ENCODE measurements at regions not wholly inside any gene's neighbourhood (a gene's known extent, or its start where the extent isn't known, plus 50 kb on each side); places are given as distances from the start of the nearest gene placed in this dataset.

DNA sequence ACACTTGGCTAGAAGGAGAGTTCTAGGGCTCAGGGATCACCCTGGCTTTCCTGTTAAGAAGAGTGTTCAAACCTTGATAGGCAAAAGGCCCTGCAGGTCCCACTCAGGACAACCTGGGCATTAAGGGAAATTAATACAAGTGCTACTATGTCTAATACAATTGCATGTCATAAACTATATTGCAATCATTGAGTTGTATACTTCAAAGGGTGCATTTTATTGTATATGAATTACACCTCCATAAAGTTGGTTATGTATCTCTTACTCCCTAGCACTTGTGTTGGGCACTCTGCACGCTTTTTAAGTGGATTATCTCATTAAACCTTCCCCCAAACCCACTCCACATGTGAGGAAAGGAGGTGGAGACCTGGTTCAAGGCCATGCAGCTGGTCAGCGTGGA, 172.1 kb upstream of the GLI2 start (continued):
- TF ChIP-seq, protein P1, sequence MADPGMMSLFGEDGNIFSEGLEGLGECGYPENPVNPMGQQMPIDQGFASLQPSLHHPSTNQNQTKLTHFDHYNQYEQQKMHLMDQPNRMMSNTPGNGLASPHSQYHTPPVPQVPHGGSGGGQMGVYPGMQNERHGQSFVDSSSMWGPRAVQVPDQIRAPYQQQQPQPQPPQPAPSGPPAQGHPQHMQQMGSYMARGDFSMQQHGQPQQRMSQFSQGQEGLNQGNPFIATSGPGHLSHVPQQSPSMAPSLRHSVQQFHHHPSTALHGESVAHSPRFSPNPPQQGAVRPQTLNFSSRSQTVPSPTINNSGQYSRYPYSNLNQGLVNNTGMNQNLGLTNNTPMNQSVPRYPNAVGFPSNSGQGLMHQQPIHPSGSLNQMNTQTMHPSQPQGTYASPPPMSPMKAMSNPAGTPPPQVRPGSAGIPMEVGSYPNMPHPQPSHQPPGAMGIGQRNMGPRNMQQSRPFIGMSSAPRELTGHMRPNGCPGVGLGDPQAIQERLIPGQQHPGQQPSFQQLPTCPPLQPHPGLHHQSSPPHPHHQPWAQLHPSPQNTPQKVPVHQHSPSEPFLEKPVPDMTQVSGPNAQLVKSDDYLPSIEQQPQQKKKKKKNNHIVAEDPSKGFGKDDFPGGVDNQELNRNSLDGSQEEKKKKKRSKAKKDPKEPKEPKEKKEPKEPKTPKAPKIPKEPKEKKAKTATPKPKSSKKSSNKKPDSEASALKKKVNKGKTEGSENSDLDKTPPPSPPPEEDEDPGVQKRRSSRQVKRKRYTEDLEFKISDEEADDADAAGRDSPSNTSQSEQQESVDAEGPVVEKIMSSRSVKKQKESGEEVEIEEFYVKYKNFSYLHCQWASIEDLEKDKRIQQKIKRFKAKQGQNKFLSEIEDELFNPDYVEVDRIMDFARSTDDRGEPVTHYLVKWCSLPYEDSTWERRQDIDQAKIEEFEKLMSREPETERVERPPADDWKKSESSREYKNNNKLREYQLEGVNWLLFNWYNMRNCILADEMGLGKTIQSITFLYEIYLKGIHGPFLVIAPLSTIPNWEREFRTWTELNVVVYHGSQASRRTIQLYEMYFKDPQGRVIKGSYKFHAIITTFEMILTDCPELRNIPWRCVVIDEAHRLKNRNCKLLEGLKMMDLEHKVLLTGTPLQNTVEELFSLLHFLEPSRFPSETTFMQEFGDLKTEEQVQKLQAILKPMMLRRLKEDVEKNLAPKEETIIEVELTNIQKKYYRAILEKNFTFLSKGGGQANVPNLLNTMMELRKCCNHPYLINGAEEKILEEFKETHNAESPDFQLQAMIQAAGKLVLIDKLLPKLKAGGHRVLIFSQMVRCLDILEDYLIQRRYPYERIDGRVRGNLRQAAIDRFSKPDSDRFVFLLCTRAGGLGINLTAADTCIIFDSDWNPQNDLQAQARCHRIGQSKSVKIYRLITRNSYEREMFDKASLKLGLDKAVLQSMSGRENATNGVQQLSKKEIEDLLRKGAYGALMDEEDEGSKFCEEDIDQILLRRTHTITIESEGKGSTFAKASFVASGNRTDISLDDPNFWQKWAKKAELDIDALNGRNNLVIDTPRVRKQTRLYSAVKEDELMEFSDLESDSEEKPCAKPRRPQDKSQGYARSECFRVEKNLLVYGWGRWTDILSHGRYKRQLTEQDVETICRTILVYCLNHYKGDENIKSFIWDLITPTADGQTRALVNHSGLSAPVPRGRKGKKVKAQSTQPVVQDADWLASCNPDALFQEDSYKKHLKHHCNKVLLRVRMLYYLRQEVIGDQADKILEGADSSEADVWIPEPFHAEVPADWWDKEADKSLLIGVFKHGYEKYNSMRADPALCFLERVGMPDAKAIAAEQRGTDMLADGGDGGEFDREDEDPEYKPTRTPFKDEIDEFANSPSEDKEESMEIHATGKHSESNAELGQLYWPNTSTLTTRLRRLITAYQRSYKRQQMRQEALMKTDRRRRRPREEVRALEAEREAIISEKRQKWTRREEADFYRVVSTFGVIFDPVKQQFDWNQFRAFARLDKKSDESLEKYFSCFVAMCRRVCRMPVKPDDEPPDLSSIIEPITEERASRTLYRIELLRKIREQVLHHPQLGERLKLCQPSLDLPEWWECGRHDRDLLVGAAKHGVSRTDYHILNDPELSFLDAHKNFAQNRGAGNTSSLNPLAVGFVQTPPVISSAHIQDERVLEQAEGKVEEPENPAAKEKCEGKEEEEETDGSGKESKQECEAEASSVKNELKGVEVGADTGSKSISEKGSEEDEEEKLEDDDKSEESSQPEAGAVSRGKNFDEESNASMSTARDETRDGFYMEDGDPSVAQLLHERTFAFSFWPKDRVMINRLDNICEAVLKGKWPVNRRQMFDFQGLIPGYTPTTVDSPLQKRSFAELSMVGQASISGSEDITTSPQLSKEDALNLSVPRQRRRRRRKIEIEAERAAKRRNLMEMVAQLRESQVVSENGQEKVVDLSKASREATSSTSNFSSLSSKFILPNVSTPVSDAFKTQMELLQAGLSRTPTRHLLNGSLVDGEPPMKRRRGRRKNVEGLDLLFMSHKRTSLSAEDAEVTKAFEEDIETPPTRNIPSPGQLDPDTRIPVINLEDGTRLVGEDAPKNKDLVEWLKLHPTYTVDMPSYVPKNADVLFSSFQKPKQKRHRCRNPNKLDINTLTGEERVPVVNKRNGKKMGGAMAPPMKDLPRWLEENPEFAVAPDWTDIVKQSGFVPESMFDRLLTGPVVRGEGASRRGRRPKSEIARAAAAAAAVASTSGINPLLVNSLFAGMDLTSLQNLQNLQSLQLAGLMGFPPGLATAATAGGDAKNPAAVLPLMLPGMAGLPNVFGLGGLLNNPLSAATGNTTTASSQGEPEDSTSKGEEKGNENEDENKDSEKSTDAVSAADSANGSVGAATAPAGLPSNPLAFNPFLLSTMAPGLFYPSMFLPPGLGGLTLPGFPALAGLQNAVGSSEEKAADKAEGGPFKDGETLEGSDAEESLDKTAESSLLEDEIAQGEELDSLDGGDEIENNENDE (IDR thresholded peaks at IDR 0.05; ENCODE audit: insufficient replicate concordance, low read length) = no peak
- TF ChIP-seq SRF (IDR thresholded peaks at IDR 0.05; ENCODE audit: low read depth, low read length) = no peak
- no peak for TF ChIP-seq FOSL1 (IDR thresholded peaks at IDR 0.05; ENCODE audit: insufficient read depth, low read depth, low read length)
- TF ChIP-seq BACH1 (IDR thresholded peaks at IDR 0.05; ENCODE audit: low read length) = no peak
- no peak for TF ChIP-seq CREB1 (IDR thresholded peaks at IDR 0.05)
- no peak for TF ChIP-seq SIRT6 (IDR thresholded peaks at IDR 0.05; ENCODE audit: low read length)
- no peak for TF ChIP-seq TBP (IDR thresholded peaks at IDR 0.05; ENCODE audit: low read depth, low read length)
- TF ChIP-seq HDAC2 (IDR thresholded peaks at IDR 0.05; ENCODE audit: borderline replicate concordance in 1 of 2, low read depth in 2 of 2, low read length in 2 of 2) = no peak
- TF ChIP-seq SUZ12 (IDR thresholded peaks at IDR 0.05; ENCODE audit: low read length) = no peak
- no peak for TF ChIP-seq RXRA (IDR thresholded peaks at IDR 0.05; ENCODE audit: insufficient read depth, low read depth, low read length)
- TF ChIP-seq RBBP5 (IDR thresholded peaks at IDR 0.05; ENCODE audit: borderline replicate concordance, low read depth, low read length) = no peak
